GM21390 (cell line): ENCODE measurements at regions not wholly inside any gene's neighbourhood (a gene's known extent, or its start where the extent isn't known, plus 50 kb on each side); places are given as distances from the start of the nearest gene placed in this dataset.
"Not testable (repeated sequence)": the region's sequence is repeated elsewhere in the genome, so short reads cannot be mapped to it uniquely, and the experiment has no call there.

Experiments
- ATAC-seq: cut with Tn5 transposase; IDR thresholded peaks from one replicate; pipeline ENCODE4 v1.9.1; 2021; ENCODE audit not compliant: unreplicated experiment

- ATAC-seq: no peak
Observed at GRCh38 chr11:97732011-97732632, 1288.6 kb upstream of the CNTN5 start.

GRCh38 chr11:97738751-97739150 is 1282.0 kb upstream of the CNTN5 start:
- no peak for ATAC-seq

GRCh38 chr11:97739932-97740800 is 1280.6 kb upstream of the CNTN5 start:
- no peak for ATAC-seq

- no peak for ATAC-seq
Observed at GRCh38 chr11:97740801-97741151, 1280.0 kb upstream of the CNTN5 start.

GRCh38 chr11:97742717-97743116 is 1278.0 kb upstream of the CNTN5 start:
- ATAC-seq: no peak

GRCh38 chr11:97743205-97743742 is 1277.5 kb upstream of the CNTN5 start:
- ATAC-seq: no peak

- no peak for ATAC-seq
Observed at GRCh38 chr11:97745515-97746050, 1275.2 kb upstream of the CNTN5 start.

- no peak for ATAC-seq
Observed at GRCh38 chr11:97746818-97747217, 1273.9 kb upstream of the CNTN5 start.

GRCh38 chr11:97751405-97751804 is 1269.3 kb upstream of the CNTN5 start:
- no peak for ATAC-seq

- no peak for ATAC-seq
Observed at GRCh38 chr11:97751952-97752351, 1268.8 kb upstream of the CNTN5 start.

- no peak for ATAC-seq
Observed at GRCh38 chr11:97754976-97755375, 1265.8 kb upstream of the CNTN5 start.

GRCh38 chr11:97756571-97757335 is 1264.0 kb upstream of the CNTN5 start:
- no peak for ATAC-seq

- ATAC-seq: no peak
Observed at GRCh38 chr11:97761175-97761574, 1259.6 kb upstream of the CNTN5 start.

- ATAC-seq: no peak
Observed at GRCh38 chr11:97764193-97764592, 1256.6 kb upstream of the CNTN5 start.

GRCh38 chr11:97764605-97765004 is 1256.1 kb upstream of the CNTN5 start:
- no peak for ATAC-seq

GRCh38 chr11:97770570-97770969 is 1250.2 kb upstream of the CNTN5 start:
- no peak for ATAC-seq

GRCh38 chr11:97772705-97773104 is 1248.0 kb upstream of the CNTN5 start:
- ATAC-seq: no peak

- not testable (repeated sequence) for ATAC-seq
Observed at GRCh38 chr11:97784388-97784787, 1236.4 kb upstream of the CNTN5 start.

GRCh38 chr11:97786961-97787360 is 1233.8 kb upstream of the CNTN5 start:
- ATAC-seq: no peak

- ATAC-seq: no peak
Observed at GRCh38 chr11:97794876-97795275, 1225.9 kb upstream of the CNTN5 start.

GRCh38 chr11:97800891-97801290 is 1219.9 kb upstream of the CNTN5 start:
- no peak for ATAC-seq
